ENCODE measurements at regions not wholly inside any gene's neighbourhood (a gene's known extent, or its start where the extent isn't known, plus 50 kb on each side); places are given as distances from the start of the nearest gene placed in this dataset.
A peak's percentile ranks its signal among the peaks of the same experiment; 100 is the strongest.
"Not testable (repeated sequence)": the region's sequence is repeated elsewhere in the genome, so short reads cannot be mapped to it uniquely, and the experiment has no call there.

DNA sequence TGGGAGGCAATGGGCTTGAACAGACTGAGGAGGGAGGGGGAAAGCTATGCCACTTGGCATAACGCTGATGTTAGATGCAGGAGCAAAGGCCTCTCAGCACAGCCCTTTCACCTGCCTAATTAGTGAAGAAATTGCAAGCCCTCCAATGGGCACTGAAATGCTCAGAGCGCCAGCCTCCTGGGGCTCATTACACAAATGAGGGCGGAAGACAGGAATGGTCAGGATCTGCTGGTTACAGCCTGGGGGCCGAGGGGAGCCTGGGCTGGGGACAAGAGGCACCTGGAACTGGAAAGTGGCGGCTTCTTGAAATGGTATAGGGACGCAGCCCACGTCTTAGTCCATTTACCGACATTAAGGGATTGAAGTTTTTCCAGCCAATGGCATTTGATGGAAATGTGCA is 50.2 kb upstream of the PLET1 start:
- DNase-seq, result peak; percentile 42 to 72

DNA sequence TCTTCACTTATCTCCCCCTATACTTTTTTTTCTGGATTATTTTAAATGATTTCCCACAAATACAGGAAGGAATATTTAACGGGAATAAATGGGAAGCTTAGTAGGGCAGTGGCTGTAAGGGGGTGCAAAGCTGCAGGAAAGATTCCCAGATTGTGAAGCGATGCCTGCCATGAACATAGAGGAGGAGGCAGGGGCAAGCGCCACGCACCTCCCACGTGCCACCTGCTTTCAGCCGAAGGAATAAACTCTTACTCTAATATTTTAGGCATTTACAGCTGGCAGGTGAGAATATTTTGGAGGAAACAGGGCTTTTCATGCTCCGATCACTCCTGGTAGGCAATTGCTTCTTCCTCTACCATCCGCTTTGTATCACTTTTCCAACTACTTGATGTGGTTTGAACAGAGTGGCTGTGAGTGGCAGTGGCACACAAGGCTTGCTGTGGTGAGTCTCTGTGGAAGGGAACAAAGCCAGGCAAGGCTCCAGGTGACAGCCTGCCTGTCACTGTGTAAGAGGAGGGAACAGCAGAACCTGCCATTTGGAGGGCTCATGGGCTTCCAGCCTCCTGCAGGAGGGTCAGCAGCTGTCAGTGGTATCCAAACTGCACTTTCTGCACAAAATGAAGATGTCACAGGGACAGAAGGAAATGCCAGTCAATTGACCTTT is 54.5 kb upstream of the PLET1 start:
- DNase-seq, result no peak

DNA sequence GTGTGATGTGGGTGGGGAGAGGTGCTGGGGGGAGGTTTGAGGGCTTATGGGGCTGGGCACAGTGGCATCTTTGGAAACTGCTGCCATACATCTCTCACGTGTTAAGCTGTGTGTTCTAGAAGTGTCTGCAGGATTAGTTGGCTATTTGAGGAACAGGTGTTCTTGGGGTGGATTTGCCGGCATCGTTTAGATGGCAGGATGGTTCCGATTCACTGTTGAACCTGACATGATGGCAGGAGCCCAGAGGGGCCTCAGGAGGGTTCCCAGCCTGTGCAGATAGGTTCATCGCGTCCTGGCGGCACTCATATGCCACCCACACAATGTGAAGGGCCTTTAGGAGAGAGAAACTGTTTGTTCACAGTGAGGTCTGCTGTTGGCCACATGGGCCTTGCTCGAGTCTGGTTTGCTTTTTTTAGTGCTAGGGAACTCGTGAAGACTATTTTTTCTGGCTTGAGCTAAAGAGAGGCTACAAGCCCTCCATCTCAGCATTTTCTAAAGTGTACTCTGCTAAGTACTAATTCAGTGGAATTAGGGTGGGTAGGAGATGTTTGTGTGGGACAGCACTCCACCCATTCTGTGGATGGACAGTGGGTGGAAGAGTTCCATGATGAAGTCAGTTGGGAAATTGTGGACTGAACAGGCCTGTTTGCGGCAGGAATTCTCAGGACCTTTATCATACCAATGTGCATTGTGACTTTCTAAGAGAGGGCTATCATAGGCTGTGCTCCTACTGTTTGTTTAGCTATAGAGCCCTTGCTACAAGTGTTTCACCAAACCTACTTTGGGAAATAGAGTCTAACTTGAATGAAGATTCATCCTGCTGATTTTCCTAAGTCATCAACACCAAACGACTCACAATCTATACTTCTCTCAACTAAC is 55.4 kb upstream of the PLET1 start:
- no peak for DNase-seq

DNA sequence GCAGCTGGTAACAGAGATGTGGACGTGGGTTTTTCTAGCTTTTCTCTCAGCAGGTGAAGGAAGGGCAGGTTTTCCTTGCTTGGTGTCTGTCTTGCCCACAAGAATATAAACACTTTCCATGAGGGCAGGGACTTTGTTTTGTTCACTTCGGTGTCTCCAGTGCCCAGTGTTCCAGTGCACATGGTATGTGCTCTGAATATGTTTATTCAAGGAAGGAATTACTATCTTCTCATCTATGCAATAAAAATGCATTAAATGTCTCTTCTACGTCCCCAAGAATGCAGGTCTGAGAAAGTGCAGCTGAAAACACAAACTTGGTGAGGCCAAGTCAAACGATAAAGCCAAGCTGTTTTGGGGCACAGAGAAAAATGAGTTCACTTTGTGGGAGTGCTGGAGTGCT is 56.3 kb upstream of the PLET1 start:
- no peak for DNase-seq

DNA sequence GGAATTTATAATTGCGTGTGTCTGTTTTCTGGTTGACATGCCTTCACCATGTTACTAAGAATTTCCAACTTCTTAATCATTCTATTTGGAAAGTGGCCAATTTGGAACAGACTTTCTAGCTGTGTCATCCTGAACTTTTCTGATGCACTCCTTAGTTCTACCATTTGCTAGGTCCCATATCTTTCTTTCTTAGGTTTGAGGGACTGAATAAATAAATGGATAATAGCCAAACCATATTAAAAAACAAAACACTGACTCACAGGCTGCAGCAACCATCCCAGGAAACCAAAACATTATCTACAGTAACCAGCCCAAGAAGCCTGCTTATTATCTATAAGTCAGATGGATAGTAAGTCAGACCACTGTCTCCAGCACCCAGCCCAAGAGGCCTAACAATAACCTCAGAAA is 57.5 kb upstream of the PLET1 start:
- no peak for DNase-seq

DNA sequence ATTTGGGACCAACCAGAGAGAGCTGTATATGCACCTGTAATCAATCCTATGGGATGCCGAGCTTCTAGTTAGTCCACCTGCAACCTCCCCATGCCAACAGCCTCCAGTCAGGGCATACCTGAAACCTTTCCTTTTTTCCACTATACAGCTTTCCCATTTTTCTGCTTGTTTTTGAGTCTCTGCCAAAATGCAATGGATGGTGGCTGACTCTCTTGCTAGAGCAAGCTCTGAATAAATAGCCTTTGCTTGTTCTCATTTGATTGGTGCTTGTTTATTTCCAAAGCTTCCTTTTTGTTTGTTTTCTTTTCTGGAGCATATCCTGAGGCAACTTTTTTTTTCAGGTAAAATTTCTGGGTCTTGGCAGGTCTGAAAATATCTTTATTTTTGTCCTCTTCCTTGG is 58.0 kb upstream of the PLET1 start:
- no peak for DNase-seq

DNA sequence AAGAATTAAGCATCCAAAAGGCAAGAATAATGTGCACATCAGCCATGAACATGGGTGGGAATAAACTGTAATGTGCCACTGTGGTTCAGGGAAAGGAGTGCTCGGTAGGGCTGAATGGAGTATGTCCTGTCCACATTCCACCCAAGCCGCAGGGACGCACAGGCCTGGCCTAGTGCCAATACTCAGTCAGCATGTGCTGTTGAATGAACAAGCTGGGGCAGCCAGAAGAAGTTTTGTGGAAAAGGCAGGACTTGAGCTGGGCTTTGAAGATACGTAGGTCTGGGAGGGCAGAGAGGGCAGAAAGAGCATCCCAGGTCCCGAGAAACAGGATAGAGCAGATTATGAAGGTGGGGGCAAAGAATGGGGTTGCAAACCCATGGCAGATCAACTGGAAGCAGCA is 60.0 kb upstream of the PLET1 start:
- DNase-seq, result no peak

DNA sequence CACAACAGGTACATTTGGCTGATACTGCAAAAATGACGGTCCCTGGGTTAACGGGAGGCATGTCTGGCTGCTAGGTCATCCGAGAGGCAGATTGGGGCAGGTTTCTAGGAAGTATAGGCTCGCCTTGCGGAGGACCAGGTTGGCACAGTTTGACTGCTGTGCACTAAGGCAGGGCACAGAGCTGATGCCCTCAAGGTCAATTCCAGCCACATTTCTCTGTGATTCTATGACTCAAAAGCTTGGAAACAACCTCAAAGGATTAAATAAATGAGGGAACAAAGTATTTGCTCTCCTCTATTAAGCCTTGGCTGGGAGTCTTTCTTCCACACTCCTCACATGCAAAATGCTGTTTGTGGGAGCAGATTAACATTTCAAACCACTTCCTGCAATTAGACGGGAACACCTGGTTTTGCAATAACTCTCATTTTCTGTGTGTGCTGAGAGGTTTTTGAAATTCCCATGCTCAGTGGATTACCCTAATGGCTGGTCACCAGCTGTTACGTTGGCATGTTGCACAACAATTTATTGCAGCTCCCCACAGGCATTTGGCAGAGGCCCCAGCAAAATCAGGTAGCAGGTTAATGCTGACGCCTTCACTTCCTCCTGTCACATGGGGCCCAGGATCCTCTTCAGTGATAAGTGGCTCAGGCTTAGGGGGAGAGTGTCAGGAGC is 61.0 kb upstream of the PLET1 start:
- DNase-seq, result peak; percentile 30 to 52

DNA sequence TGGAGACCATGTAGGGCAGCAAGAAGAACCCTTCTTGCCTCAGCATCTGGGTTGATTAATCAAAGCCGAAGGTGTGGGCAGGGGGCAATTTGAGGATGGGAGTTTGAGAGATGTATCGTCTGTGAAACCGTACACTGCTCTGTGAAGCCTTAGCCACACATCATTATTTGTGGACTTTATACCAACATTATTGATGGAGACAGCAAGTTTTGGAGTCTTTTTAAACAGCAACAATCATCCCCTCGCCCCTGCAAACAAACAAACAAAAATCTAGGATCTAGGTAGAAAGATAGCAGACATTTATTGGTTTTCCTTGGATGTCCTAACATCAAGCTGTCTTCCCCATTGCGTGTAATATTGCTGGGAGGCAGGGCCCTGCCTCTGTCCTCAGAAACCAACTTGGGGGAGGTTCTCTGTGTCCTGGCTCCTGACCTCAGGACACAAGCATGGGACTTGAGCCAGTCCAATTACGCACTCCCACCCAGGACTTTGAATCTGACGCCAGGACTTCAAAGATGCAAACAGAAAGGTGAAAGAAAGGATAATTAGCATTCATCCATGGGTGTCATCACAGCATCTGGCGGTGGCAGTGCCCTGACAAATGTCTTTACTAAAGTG is 61.6 kb upstream of the PLET1 start:
- no peak for DNase-seq

DNA sequence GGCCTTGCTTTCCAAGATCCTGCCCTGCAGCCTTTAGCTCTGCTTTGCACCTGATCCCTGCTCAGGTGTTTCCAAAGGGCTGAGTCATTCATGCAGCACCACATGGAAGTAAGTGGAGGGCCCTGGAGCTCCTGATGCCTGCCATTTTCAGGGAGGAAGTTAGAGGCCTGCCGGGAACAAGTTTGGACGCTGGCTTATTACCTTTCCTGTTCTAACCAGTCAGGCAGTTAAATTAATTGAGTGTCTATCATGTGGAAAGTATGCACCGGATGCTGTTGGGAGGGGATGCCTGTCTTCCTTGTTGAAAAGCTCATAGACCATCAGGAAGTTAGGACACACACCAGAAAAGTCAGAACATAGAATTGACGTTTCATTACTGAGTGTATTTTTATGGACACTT is 73.7 kb upstream of the PLET1 start:
- no peak for DNase-seq

DNA sequence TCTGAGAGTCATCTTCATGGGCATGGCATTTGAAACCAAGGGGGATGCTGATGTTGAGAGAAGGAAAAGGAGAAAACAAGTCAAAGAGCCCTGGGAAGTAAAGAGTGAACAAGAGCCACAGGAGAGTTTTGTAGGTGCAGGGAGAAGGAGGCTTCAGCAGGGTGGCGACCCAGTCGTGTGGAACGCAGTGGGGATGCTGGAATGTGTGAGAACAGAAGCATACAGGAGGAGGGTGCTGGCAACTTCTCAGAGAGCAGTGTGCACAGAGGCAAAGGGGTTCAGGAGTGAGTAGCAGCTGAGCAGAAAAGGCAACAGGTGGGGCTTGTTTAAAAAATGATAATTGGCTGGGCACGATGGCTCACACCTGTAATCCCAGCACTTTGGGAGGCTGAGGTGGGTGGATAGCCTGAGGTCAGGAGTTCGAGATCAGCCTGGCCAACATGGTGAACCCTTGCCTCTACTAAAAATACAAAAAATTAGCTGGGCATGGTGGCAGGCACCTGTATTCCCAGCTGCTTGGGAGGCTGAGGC is 75.8 kb upstream of the PLET1 start:
- DNase-seq, result no peak

DNA sequence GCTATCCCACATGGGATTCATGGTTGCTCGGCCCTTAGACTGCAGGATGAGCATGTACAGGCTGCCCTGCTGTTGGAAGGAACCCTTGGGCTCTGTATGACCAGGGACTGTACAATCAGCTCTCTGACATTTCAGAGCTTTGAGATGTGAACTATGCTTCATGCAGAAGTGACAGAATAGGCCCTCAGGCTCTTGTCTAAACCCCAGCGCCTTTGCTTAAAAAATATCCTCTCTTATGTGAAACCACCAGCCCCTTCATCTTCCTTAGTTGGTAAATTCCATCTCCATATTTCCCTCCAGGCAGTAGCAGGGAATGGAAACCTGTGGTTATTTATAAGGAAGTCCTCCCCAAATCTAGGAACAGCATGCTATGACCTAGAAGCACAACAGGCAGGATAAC is 78.9 kb upstream of the PLET1 start:
- no peak for DNase-seq

DNA sequence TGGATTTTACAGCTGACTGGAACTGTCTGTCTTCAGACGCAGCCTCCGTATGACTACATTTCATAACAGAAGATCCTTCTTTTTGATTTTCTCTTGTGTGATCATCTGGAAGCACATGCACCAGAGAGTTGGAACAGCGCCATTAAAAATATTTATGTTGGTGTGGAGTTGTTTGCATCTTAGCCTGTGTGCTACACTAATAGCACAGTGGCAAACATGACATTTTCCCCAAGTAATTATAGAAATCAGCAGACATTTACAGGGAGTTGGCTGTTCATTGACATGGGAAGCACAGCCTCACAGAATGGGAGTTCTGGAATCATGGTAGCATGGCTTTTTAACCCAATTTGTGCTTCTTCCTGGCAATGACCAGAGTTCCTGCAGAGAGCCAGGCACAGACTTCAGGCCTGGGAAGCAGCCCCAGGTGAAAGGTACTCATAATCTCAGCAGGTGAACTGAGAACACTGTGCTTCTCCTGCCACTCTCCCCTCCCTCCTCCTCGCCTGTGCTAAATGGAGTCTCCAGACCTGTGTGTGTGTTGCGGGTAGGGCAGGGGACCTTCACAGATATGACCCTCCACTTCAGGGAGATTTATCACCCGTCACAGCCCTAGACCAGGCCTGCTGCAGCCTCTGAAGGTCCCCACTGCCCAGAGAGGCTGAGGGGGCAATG is 82.8 kb upstream of the PLET1 start:
- no peak for DNase-seq

DNA sequence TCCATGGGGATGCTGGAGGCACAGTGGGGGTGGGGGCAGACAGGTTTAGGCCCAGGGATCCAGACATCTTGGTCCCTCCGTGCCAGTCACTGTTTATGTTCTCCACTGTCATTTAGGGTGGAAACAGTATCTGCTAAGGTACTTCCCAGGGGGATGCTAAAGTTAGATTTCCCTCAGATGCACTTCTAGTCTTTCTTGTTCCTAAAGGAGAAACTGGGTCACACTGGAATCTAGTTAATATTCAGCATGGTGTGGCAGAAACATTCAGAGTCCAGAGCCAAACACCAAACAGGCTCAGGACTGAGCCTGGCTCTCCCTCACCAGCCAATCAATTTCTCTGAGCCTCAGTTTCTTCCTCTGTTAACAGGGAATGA is 83.4 kb upstream of the PLET1 start:
- no peak for DNase-seq

DNA sequence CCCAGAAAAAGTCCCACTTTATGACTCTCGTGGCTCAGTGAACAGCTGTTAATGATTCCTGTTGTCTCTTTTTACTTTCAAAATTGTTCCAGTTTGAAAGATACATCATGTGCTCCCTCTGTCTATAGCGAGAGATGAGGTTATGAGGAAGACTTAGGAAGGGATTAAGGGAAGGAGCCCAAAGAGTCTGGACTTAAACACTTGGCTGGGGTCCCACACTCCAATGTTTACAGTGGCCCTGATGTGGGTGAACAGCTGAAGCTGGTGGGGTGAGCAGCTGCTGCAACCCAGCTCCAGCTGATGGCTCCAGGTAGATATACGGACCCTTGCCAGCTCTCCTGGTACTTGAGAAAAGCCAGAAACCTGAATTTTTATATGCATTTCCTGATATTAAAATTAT is 84.5 kb upstream of the PLET1 start:
- DNase-seq, result no peak

DNA sequence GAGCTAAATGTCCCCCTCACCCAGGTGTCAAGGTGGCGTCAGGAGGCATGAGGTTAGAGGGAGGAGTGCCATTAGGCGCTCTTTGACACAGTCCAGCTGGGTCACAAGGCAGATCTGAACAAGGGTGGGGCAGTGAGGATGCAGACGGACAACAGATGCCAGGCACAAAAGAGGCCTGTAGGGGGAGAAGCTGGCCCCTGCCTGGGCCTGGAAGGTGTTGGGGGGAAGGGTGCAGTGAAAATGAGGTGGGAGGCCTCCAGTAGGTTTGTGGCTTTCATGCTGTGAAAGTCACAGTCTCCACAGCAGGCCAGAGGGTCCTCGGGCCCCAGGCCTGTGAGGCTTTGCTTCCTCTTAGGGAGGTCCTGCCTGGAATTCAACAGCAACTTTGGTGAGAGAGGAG is 85.0 kb upstream of the PLET1 start:
- DNase-seq, result peak; percentile 31 to 68

DNA sequence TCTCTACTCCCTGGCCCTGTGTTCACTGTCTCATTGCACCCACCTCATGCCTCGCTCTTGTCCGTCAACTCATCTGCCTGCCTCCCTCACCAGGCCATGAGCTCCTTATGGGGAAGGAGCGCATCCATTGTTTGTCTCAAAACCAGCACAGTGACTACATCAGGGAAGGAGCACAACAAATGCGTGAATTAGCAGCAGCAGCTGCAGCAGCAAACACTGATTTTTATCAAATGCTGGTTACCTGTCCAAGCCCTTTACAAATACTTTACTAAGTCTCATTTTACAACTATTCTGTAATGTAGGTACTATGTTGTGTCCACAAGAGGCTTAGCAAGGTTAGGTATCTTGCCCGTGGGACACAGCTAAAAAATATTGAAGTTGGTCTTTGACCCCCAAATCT is 85.9 kb upstream of the PLET1 start:
- DNase-seq, result no peak

DNA sequence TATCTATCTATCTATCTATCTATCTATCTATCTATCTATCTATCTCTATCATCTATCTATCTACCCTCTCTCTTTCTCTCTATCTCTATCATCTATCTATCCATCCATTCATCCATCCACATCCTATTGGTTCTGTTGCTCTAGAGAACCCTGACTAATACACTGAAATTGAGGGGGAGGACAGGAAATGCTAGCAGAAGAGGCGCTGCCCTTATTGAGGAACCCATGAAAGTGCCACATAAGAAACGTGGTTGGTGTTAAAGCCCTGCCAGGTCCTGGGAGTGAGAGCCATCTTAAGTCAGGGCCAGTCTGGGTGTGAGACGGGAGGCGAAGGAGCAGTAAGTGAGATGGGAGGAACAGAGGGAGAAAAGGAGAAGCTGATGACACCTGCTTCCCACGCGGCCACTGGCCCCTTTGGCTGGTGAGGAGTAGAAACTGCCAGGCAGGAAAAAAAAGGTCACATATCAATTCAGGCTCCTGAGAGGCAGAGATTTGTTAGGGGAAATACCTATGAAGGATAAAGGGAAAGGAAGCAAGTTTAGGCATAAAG is 87.9 kb upstream of the PLET1 start:
- no peak for DNase-seq

DNA sequence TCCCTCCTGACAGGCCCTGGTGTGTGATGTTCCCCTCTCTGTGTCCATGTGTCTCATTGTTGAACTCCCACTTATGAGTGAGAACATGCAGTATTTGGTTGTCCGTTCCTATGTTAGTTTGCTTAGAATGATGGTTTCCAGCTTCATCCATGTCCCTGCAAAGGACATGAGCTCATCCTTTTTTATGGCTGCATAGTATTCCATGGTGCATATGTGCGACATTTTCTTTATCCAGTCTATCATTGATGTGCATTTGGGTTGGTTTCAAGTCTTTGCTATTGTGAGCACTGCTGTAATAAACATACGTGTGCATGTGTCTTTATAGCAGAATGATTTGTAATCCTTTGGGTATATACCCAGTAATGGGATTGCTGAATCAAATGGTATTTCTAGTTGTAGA is 90.8 kb upstream of the PLET1 start:
- DNase-seq, result not testable (repeated sequence)

DNA sequence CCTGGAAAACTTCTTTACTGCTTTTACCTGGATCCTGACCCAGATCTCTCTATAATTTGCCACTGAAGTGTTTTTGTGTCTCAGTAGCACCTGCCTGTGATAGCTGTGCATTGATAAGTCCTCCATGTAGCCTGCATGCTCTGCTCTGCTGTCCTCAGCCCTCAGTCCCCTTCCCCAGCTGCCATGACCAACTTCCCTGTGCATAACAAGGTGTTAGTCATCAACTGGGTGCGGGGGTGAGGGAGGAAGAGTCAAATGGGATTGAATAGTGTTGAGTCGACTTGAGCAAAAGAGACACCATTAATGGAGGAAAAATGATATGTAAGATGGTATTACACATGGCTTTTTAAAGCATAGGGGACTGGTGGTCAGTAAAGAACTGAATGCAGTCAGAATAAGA is 92.2 kb upstream of the PLET1 start:
- DNase-seq, result no peak

DNA sequence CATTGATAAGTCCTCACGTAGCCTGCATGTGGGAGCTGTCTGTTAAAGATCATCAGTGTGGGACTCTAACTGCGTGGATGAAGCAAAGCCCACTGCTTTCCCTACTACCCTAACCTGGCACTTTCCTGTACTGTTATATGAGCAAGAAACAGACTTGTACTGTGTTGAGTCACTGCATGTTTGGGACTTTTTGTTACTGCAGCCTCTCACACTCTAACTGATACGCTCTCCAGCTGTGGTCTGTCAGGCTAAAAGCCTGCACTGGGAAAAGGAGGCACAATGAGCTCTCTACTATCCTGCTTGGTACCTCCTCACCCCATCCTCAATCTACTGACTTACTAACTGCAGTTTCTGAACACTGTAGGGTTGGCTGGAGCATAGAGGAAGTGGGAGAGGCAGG is 93.7 kb upstream of the PLET1 start:
- no peak for DNase-seq

DNA sequence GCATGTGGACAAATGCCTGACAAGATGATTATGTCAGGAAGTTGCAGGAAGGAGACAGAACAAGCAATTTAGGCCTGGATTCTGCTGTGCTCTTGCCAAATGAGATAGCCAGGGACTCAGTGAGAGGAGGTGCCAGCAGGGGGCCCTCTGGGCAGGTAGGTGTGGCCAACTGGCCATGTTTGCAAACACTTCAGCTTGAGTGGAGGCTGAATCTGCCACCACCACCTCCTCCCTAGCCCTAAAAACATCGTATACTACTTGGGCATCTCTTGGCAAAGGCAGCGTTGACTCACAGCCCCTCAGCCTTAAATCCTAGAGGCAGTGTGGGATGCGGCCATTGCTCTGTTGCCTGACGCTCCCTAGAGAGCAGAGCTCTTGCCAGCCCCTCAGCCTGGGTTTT is 95.1 kb upstream of the PLET1 start:
- peak; percentile 44 to 82 for DNase-seq

DNA sequence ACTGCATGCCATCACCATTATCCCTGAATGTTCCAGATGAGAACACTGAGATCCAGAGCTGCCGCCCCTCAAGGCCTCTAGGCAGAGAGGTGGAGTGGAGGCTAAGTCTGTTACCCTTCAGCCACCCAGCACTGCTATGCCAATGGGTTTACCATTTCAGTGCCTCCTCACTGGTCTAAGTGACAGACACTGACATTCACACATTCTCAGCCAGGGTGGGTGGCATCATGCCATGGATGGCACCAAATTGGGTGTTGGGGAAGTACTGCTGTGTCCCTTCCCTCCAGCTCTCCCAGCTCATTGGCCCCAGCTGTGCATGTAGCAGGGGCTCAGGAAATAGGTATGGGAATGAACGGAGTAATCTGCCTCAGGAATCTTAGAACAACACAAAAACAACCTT is 96.8 kb upstream of the PLET1 start:
- DNase-seq, result no peak
